ENCODE measurements at regions not wholly inside any gene's neighbourhood (a gene's known extent, or its start where the extent isn't known, plus 50 kb on each side); places are given as distances from the start of the nearest gene placed in this dataset.

DNA sequence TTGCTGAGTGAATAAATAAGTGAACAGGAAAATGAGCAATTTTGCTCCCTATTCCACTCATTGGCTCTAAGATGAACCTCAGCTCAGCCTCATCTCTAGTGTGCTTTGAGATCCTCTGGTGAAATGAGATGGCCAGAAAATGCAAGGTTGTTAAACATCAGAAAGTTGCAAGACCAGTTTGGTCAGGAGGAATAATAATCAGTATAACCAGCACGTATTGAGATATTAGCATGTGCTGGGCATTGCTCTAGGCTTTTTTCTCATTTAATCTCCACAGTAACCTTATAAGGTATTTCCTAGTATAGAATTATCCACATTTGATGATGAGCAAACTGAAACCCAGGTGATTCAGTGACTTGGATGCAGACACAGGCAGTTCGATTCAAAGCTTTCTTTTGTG is 110.5 kb upstream of the PAK3 start:
- H4K20me1 ChIP-seq (ENCODE audit: insufficient read depth, low read length), result no peaks in the 10 kb centered on the region
- H4K5ac ChIP-seq (ENCODE audit: low read depth, low read length), result no peak overlapping the region
- H2BK20ac ChIP-seq (ENCODE audit: low read depth, low read length), result no peak overlapping the region
- H3K4me1 ChIP-seq (ENCODE audit: control insufficient read depth, insufficient read depth, low read length), result no peaks in the 10 kb centered on the region
- H3K27me3 ChIP-seq (ENCODE audit: control insufficient read depth, insufficient read depth, low read length), result peaks cover 22% of the 10 kb centered on the region
- no peak overlapping the region for H3K4me3 ChIP-seq (ENCODE audit: insufficient read depth, low read depth, low read length)
- CTCF ChIA-PET, result no interaction called here
- no peak overlapping the region for H2AK5ac ChIP-seq (ENCODE audit: low read depth, low read length)
- H3K27ac ChIP-seq (ENCODE audit: insufficient read depth, low read length), result no peak overlapping the region
- TF ChIP-seq CEBPB (IDR thresholded peaks at IDR 0.05; ENCODE audit: low read depth, low read length), result no peak
- no peak for TF ChIP-seq POLR2A (IDR thresholded peaks at IDR 0.05; ENCODE audit: low read depth, low read length)
- TF ChIP-seq FOS (IDR thresholded peaks at IDR 0.05; ENCODE audit: low read depth, low read length), result no peak
- no peak for TF ChIP-seq USF2 (IDR thresholded peaks at IDR 0.05; ENCODE audit: low read depth, low read length)
- no peak for TF ChIP-seq MXI1 (IDR thresholded peaks at IDR 0.05; ENCODE audit: borderline replicate concordance, low read depth, low read length)
- BruUV-seq (replicated peaks), result no TSS peak
- no peak overlapping the region for H4K8ac ChIP-seq (ENCODE audit: low read depth in 2 of 2, low read length in 2 of 2)
- H3K9me1 ChIP-seq (ENCODE audit: insufficient read depth, low read length), result no peaks in the 10 kb centered on the region
- no peak overlapping the region for H3K9ac ChIP-seq (ENCODE audit: low read depth, low read length)
- no peak overlapping the region for H3K23ac ChIP-seq (ENCODE audit: low read depth, low read length)
- H2BK5ac ChIP-seq (ENCODE audit: low read depth, low read length, poor library complexity, severe bottlenecking), result no peak overlapping the region
- dilution Hi-C loops (cut with HindIII; ENCODE audit: low sequenced_read_pairs, unreplicated experiment), result no loop called here
- H3K56ac ChIP-seq (ENCODE audit: extremely low read depth, insufficient read depth, low read length), result no peak overlapping the region
- H2AFZ ChIP-seq (replicated peaks; ENCODE audit: low read length, poor library complexity), result no peak overlapping the region
- H4K91ac ChIP-seq (ENCODE audit: insufficient read depth, low read depth, low read length), result no peak overlapping the region
- H2BK120ac ChIP-seq (ENCODE audit: low read depth, low read length), result no peak overlapping the region
- no peak overlapping the region for H3K14ac ChIP-seq (replicated peaks; ENCODE audit: low read depth, low read length)
- H2AK9ac ChIP-seq (replicated peaks; ENCODE audit: low read depth, low read length, poor library complexity), result no peak overlapping the region
- no peak overlapping the region for H2BK15ac ChIP-seq (ENCODE audit: low read depth, low read length)
- no peak overlapping the region for H3K4ac ChIP-seq (ENCODE audit: low read depth, low read length)
- H3K18ac ChIP-seq (ENCODE audit: low read depth, low read length), result no peak overlapping the region
- POLR2A ChIA-PET (ENCODE audit: unreplicated experiment), result no interaction called here
- no peaks in the 10 kb centered on the region for H3K36me3 ChIP-seq (ENCODE audit: control insufficient read depth, insufficient read depth, low read length)
- no peaks in the 10 kb centered on the region for H3K79me1 ChIP-seq (ENCODE audit: low read depth in 1 of 2, low read length in 2 of 2)
- ATAC-seq (ENCODE audit: low read depth) (no peak), DNase-seq (no peak)
- H3K9me3 ChIP-seq (ENCODE audit: control insufficient read depth, insufficient read depth, low read length), result no peaks in the 10 kb centered on the region
- no peak overlapping the region for H3K4me2 ChIP-seq (ENCODE audit: low read depth, low read length)
- WGBS, 2 experiments (ENCODE audit: extremely low coverage in 2 of 2, insufficient read length in 1 of 2), result no CpG with 5 or more reads among the region's 2 CpGs
- intact Hi-C loops (cut with micrococcal nuclease), result no loop called here
- in situ Hi-C loops (cut with MboI; ENCODE audit: low sequenced_read_pairs), result no loop called here
